DND-41 (cell line): ENCODE measurements at regions not wholly inside any gene's neighbourhood (a gene's known extent, or its start where the extent isn't known, plus 50 kb on each side); places are given as distances from the start of the nearest gene placed in this dataset.
A peak's percentile ranks its signal among the peaks of the same experiment; 100 is the strongest.

ENCODE experiments used
- ATAC-seq: fragments of 200-7000 bp; cut with Tn5 transposase; 3 replicates; pipeline ENCODE4 v1.9.1; 2021; ENCODE audit warnings: low read depth; ENCODE audit not compliant: insufficient read depth
- DNase-seq: peaks from one replicate; pipeline ENCODE4 v3.0.0-alpha.2; 2020
- H2AFZ ChIP-seq: 2 replicates; pipeline ENCODE4 v1.6.0; 2012; ENCODE audit warnings: low read depth, low read length
- H3K27ac ChIP-seq: 2 replicates; pipeline ENCODE4 v1.5.1; 2012; ENCODE audit warnings: low read length, inconsistent platforms
- H3K27me3 ChIP-seq: fragments of 200-600 bp; sonication (generic); 2 replicates; pipeline ENCODE4 v1.6.0; 2012; ENCODE audit warnings: low read length, mild to moderate bottlenecking, inconsistent platforms; ENCODE audit not compliant: insufficient read depth, poor library complexity
- H3K36me3 ChIP-seq: 2 replicates; pipeline ENCODE4 v1.5.1; 2012; ENCODE audit warnings: low read length, inconsistent platforms; ENCODE audit not compliant: insufficient read depth
- H3K4me1 ChIP-seq: 2 replicates; pipeline ENCODE4 v1.5.1; 2012; ENCODE audit warnings: mild to moderate bottlenecking, low read length; ENCODE audit not compliant: insufficient read depth
- H3K4me2 ChIP-seq: 2 replicates; pipeline ENCODE4 v1.6.0; 2012; ENCODE audit warnings: mild to moderate bottlenecking, moderate library complexity, low read length, inconsistent platforms; ENCODE audit not compliant: insufficient read depth
- H3K4me3 ChIP-seq, 2 experiments: fragments of 200-600 bp in 1 of 2; shearing (Covaris generic) in 1 of 2; 2 replicates each; pipeline ENCODE4 v1.5.1; 2012 to 2016; ENCODE audit warnings: inconsistent platforms in 2 of 2, low read length in 2 of 2, mild to moderate bottlenecking in 2 of 2, low read depth in 1 of 2, moderate library complexity in 1 of 2
- H3K79me2 ChIP-seq: 2 replicates; pipeline ENCODE4 v1.6.0; 2012; ENCODE audit warnings: low read length, inconsistent platforms; ENCODE audit not compliant: insufficient read depth
- H3K9ac ChIP-seq: 2 replicates; pipeline ENCODE4 v1.6.0; 2012; ENCODE audit warnings: low read depth, mild to moderate bottlenecking, inconsistent platforms, low read length, moderate library complexity
- H3K9me3 ChIP-seq: 2 replicates; pipeline ENCODE4 v1.5.1; 2012; ENCODE audit warnings: low read length, moderate library complexity, mild to moderate bottlenecking, inconsistent platforms; ENCODE audit not compliant: insufficient read depth, severe bottlenecking
- H4K20me1 ChIP-seq: 2 replicates; pipeline ENCODE4 v1.6.0; 2012; ENCODE audit warnings: low read length; ENCODE audit not compliant: insufficient read depth
- CTCF ChIP-seq: IDR thresholded peaks from 2 replicates; pipeline ENCODE4 v1.5.1; 2012; ENCODE audit warnings: borderline replicate concordance, low read length, moderate library complexity, mild to moderate bottlenecking; ENCODE audit not compliant: poor library complexity, severe bottlenecking; ENCODE audit errors: extremely low read depth
- EZH2 ChIP-seq: IDR thresholded peaks from 3 replicates; pipeline ENCODE4 v1.6.1; 2012; ENCODE audit warnings: borderline replicate concordance, low read depth, mild to moderate bottlenecking, moderate library complexity, low read length, inconsistent platforms; ENCODE audit not compliant: severe bottlenecking

- no peaks in the 10 kb centered on the region for H3K4me1 ChIP-seq
- no peaks in the 10 kb centered on the region for H3K9me3 ChIP-seq
Observed at GRCh38 chr7:127485482-127485881, 93.0 kb upstream of the ZNF800 start.

GRCh38 chr7:127484954-127485353, 92.4 kb upstream of the ZNF800 start:
- no peak for TF ChIP-seq EZH2
- no peak for TF ChIP-seq CTCF
- H3K36me3 ChIP-seq: no peaks in the 10 kb centered on the region

More at GRCh38 chr7:127485482-127485881, 93.0 kb upstream of the ZNF800 start:
- Histone ChIP-seq H3K36me3 (no peaks in the 10 kb centered on the region), H3K4me3 (no peak overlapping the region), H4K20me1 (no peaks in the 10 kb centered on the region), H2AFZ (no peak overlapping the region), H3K27me3 (peaks cover 7% of the 10 kb centered on the region), H3K4me2 (no peak overlapping the region), H3K9ac (no peak overlapping the region), H3K79me2 (no peaks in the 10 kb centered on the region), H3K27ac (no peak overlapping the region)
- TF ChIP-seq EZH2: no peak
- no peak for TF ChIP-seq CTCF
- ATAC-seq (no peak), DNase-seq (no peak)

GRCh38 chr7:127478461-127478860, 86.0 kb upstream of the ZNF800 start:
- TF ChIP-seq EZH2: no peak
- TF ChIP-seq CTCF: no peak
- Histone ChIP-seq H3K36me3 (no peaks in the 10 kb centered on the region), H3K27me3 (peaks cover 7% of the 10 kb centered on the region), H3K4me3 (no peak overlapping the region), H3K79me2 (no peaks in the 10 kb centered on the region), H3K4me1 (no peaks in the 10 kb centered on the region), H3K4me2 (no peak overlapping the region), H4K20me1 (no peaks in the 10 kb centered on the region), H2AFZ (no peak overlapping the region), H3K9ac (no peak overlapping the region), H3K27ac (no peak overlapping the region), H3K9me3 (no peaks in the 10 kb centered on the region)
- ATAC-seq (no peak), DNase-seq (no peak)

More at GRCh38 chr7:127484954-127485353, 92.4 kb upstream of the ZNF800 start:
- no peaks in the 10 kb centered on the region for H4K20me1 ChIP-seq
- H3K4me2 ChIP-seq: no peak overlapping the region
- H3K27ac ChIP-seq: no peak overlapping the region
- no peaks in the 10 kb centered on the region for H3K4me1 ChIP-seq
- no peak overlapping the region for H3K9ac ChIP-seq
- peak; percentile 40; the same call in 1 of the 3 replicates for ATAC-seq
- H2AFZ ChIP-seq: no peak overlapping the region
- no peak overlapping the region for H3K4me3 ChIP-seq
- DNase-seq: no peak
- no peaks in the 10 kb centered on the region for H3K9me3 ChIP-seq
- no peaks in the 10 kb centered on the region for H3K79me2 ChIP-seq
- H3K27me3 ChIP-seq: peaks cover 7% of the 10 kb centered on the region

- H4K20me1 ChIP-seq: no peaks in the 10 kb centered on the region
- H2AFZ ChIP-seq: no peak overlapping the region
- no peaks in the 10 kb centered on the region for H3K79me2 ChIP-seq
- H3K9me3 ChIP-seq: no peaks in the 10 kb centered on the region
- DNase-seq (no peak), ATAC-seq (no peak)
- H3K27me3 ChIP-seq: peaks cover 4% of the 10 kb centered on the region
- no peak overlapping the region for H3K9ac ChIP-seq
- no peak overlapping the region for H3K27ac ChIP-seq
- no peak overlapping the region for H3K4me3 ChIP-seq
- H3K36me3 ChIP-seq: no peaks in the 10 kb centered on the region
- TF ChIP-seq CTCF: no peak
- no peak for TF ChIP-seq EZH2
- H3K4me2 ChIP-seq: no peak overlapping the region
- H3K4me1 ChIP-seq: no peaks in the 10 kb centered on the region
Observed at GRCh38 chr7:127478024-127478355, 85.5 kb upstream of the ZNF800 start.
